ENCODE measurements at regions not wholly inside any gene's neighbourhood (a gene's known extent, or its start where the extent isn't known, plus 50 kb on each side); places are given as distances from the start of the nearest gene placed in this dataset.

- no peak for DNase-seq (ENCODE audit: low read depth in 2 of 2)
- TF ChIP-seq CTCF (IDR thresholded peaks at IDR 0.05; ENCODE audit: low read depth, low read length): no peak
- no peak overlapping the region for H3K4me3 ChIP-seq (replicated peaks in 1 of 2; ENCODE audit: low read depth in 2 of 2, low read length in 2 of 2)
Measured at GRCh38 chr18:24924066-24924716, 427.8 kb downstream of the ZNF521 start.

- DNase-seq (ENCODE audit: low read depth in 2 of 2): no peak
- no peak overlapping the region for H3K4me3 ChIP-seq (replicated peaks in 1 of 2; ENCODE audit: low read depth in 2 of 2, low read length in 2 of 2)
- no peak for TF ChIP-seq CTCF (IDR thresholded peaks at IDR 0.05; ENCODE audit: low read depth, low read length)
Measured at GRCh38 chr18:24926649-24927048, 425.3 kb downstream of the ZNF521 start.

DNA sequence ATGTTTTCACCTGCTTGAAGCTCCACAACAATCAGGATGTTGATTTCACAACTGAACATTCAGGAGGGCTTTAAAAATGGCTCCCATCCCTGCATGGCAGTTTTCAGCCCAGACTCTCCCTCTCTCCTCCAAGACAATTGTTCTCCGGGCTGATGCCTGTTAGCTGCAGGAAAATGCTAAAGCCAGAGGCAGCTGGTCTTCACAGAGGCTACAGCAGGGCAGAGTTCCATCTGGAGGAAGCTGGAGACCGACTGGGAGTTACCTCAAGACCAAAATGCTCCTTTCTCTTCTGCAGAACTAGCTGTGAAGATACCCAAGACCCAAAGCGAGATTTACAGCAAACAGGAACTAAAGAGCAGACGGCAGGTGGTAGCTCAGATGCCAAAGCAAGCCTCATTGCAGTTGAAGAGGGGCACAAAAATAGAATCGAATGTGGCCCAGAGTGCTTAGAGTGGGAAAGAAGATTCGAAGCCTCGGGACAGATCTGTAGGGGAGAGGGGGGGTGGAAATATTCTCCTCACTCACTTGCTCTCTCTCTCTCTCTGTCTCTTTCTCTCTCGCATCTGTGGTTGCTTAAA lies 423.6 kb downstream of the ZNF521 start:
- H3K4me3 ChIP-seq (replicated peaks in 1 of 2; ENCODE audit: low read depth in 2 of 2, low read length in 2 of 2): no peak overlapping the region
- no peak for DNase-seq (ENCODE audit: low read depth in 2 of 2)
- TF ChIP-seq CTCF (IDR thresholded peaks at IDR 0.05; ENCODE audit: low read depth, low read length): no peak

- no peak overlapping the region for H3K4me3 ChIP-seq (replicated peaks in 1 of 2; ENCODE audit: low read depth in 2 of 2, low read length in 2 of 2)
- TF ChIP-seq CTCF (IDR thresholded peaks at IDR 0.05; ENCODE audit: low read depth, low read length): no peak
- no peak for DNase-seq (ENCODE audit: low read depth in 2 of 2)
Measured at GRCh38 chr18:24930478-24930877, 421.5 kb downstream of the ZNF521 start.

DNA sequence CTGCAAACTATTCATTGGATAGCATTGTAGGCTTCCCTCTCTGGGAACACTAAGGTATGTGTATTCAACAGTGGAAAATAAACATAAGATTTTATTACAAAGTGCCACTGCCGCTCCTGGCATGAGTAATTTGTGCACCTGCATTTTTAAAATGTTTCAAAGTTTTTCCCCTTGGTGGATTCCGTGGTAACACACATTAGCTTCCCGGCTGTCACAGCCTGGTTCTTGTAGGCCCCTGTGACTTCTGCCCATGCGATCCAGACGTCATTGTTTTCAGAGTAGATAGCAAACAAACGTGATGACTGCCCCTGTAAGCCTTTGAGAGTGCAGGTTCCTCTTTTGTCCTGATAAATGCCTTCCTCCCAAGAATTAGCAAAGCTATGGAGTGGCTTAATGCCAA lies 421.0 kb downstream of the ZNF521 start:
- no peak for DNase-seq (ENCODE audit: low read depth in 2 of 2)
- no peak for TF ChIP-seq CTCF (IDR thresholded peaks at IDR 0.05; ENCODE audit: low read depth, low read length)
- no peak overlapping the region for H3K4me3 ChIP-seq (replicated peaks in 1 of 2; ENCODE audit: low read depth in 2 of 2, low read length in 2 of 2)

DNA sequence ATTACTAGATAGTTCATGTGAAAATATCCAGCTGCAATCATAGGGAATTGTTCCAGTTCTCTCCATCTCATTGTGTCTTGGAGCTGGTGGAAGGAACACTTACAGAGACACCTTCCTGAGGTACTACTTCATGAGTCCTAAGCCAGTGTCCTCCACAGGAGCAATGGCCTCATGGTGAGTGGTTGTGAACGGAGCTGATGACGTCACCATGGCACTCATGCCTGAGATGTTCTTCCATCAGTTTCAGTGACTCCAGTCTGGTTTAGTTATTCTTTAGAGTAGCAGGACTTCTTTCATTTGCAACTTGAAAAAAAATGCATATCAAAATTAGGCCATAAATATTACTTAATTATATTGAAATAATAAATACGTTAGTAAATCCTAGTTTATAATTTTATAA lies 418.6 kb downstream of the ZNF521 start:
- no peak overlapping the region for H3K4me3 ChIP-seq (replicated peaks in 1 of 2; ENCODE audit: low read depth in 2 of 2, low read length in 2 of 2)
- DNase-seq (ENCODE audit: low read depth in 2 of 2): no peak
- no peak for TF ChIP-seq CTCF (IDR thresholded peaks at IDR 0.05; ENCODE audit: low read depth, low read length)

All from cardiac fibroblast (primary cell).